ENCODE measurements at regions not wholly inside any gene's neighbourhood (a gene's known extent, or its start where the extent isn't known, plus 50 kb on each side); places are given as distances from the start of the nearest gene placed in this dataset.

DNA sequence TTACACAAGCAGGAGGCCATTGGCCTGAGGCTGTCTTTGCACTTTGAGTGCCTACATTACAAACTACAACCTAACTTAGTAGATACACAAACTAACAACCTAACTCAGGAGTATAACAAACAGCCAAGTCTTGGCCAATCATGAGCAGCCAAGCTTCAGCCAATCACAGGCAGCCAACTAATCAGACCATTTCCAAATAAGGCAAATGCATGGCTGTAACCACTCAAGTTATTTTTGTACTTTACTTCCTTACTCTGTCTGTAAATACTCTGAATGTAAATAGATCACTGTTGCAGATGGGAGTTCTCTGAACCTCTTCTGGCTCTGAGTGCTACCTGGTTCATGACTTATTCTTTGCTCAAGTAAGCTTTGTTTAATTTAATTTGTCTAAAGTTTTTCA, 748.1 kb upstream of the SGCG start:
- Histone ChIP-seq H3K4me1 (peaks cover 0 to 15% (median 6%) of the 10 kb centered on the region in 9 donors), H3K27me3 (no peaks in the 10 kb centered on the region), H3K9me3 (peaks cover 0 to 14% (median 0%) of the 10 kb centered on the region in 11 donors), H3K36me3 (no peaks in the 10 kb centered on the region), H3K4me3 (no peak overlapping the region), H3K27ac (no peak overlapping the region)
- ATAC-seq (no peak), DNase-seq (no peak)
- TF ChIP-seq, protein P1, sequence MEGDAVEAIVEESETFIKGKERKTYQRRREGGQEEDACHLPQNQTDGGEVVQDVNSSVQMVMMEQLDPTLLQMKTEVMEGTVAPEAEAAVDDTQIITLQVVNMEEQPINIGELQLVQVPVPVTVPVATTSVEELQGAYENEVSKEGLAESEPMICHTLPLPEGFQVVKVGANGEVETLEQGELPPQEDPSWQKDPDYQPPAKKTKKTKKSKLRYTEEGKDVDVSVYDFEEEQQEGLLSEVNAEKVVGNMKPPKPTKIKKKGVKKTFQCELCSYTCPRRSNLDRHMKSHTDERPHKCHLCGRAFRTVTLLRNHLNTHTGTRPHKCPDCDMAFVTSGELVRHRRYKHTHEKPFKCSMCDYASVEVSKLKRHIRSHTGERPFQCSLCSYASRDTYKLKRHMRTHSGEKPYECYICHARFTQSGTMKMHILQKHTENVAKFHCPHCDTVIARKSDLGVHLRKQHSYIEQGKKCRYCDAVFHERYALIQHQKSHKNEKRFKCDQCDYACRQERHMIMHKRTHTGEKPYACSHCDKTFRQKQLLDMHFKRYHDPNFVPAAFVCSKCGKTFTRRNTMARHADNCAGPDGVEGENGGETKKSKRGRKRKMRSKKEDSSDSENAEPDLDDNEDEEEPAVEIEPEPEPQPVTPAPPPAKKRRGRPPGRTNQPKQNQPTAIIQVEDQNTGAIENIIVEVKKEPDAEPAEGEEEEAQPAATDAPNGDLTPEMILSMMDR (IDR thresholded peaks at IDR 0.05): no peak
- intact Hi-C loops (cut with DNase I): no loop called here

DNA sequence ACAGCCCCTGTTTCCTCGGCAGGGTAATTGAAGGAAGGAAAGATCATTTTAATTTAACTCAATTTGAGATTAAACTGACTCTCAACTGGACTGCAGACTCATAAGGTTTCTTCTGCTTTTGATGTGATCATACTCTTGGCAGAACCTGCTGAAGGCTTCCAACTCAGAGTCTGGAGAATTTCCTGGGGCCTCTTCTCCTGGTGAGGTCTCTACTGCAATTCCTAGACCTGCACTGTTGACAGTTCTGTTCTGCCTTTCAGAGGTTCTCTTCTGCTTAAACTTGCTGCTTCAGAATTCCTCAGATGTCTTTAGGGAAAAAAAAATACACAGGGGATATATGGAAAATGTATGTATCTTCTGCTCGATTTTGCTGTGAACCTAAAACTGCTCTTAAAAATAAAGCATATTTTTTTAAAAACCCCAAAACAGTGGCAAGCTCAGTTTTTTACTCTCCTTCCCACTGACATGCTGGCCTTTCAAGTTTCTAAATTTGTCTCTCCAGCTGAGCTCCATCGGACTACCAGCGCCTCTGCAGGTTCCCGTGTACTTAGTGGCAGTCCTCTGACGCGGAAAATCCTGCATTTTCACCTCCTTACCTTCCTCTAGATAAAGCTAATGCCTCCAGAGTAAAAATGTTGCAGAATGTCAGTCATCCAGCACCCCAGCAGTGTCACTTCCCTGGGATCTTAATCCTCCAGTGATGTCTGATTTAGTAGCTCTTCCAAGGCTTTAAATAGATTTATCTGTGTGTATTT, 733.5 kb upstream of the SGCG start:
- ATAC-seq (peak in 7 of 8 donors; percentile 38 to 90 (median 81)), DNase-seq (peak in 1 of 2 donors; percentile 36)
- TF ChIP-seq, protein P1 (IDR thresholded peaks at IDR 0.05): peak in 4 of 9 donors; percentile 18 to 56 (median 47)
- no peak overlapping the region for H3K4me3 ChIP-seq
- intact Hi-C loops (cut with DNase I): no loop called here
- no peaks in the 10 kb centered on the region for H3K27me3 ChIP-seq
- 19 to 28% methylated on average over 7 of the region's 7 CpGs for WGBS, 2 donors
- H3K27ac ChIP-seq: peak overlapping the region in 5 of 10 donors; percentile 16 to 65 (median 39)
- peaks cover 0 to 9% (median 0%) of the 10 kb centered on the region in 11 donors for H3K9me3 ChIP-seq
- no peaks in the 10 kb centered on the region for H3K36me3 ChIP-seq
- H3K4me1 ChIP-seq: peaks cover 6 to 27% (median 10%) of the 10 kb centered on the region in 9 donors

DNA sequence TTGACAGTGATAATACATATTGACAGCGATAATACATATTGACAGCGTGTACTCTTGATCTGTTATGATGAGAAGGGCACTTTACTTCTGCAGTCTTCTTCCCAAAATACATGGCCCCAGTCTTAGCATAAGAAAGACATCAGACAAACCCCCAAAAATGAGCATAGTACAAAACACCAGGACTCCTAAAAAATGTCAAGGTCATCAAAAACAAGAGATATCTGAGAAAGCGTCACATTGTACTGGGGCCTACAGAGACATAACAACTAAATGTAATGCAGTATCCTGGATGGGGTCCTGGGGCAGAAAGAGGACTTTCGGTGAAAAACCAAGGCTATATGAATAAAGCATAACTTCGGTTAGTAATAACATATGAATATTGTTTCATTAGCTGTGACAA, 731.5 kb upstream of the SGCG start:
- H3K27me3 ChIP-seq: no peaks in the 10 kb centered on the region
- H3K27ac ChIP-seq: no peak overlapping the region
- TF ChIP-seq, protein P1 (IDR thresholded peaks at IDR 0.05): no peak
- ATAC-seq (no peak), DNase-seq (no peak)
- H3K36me3 ChIP-seq: no peaks in the 10 kb centered on the region
- H3K9me3 ChIP-seq: peaks cover 0 to 7% (median 0%) of the 10 kb centered on the region in 11 donors
- intact Hi-C loops (cut with DNase I): no loop called here
- WGBS, 2 donors: 89 to 93% methylated on average over 5 of the region's 5 CpGs
- peaks cover 6 to 27% (median 10%) of the 10 kb centered on the region in 9 donors for H3K4me1 ChIP-seq
- no peak overlapping the region for H3K4me3 ChIP-seq

DNA sequence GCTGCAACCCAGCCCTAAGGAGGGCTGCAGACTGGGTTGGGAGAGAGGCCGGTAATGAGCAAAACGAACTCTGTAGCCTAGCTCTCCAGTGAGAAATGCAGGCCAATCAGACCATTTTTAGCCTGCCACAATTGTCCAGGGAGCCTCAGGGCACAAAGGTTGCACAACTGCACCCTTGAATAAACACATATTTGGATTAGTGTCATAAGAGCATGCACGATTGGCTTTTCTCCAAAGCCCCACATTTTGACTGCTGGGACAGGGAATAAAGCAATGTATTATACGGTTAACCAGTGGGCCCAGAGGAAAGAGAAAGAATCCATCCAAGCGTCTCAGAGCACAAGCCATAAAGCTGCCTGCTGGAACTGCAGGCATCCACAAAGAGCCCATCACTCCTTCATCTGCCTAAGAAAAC, 729.4 kb upstream of the SGCG start:
- ATAC-seq: peak; percentile 71 to 85 (median 78)
- peak overlapping the region in 6 of 10 donors; percentile 24 to 50 (median 42) for H3K27ac ChIP-seq

More for the DNA sequence above, 729.4 kb upstream of the SGCG start:
- peak; percentile 19 to 29 for DNase-seq
- Histone ChIP-seq H3K4me1 (peaks cover 6 to 27% (median 10%) of the 10 kb centered on the region in 9 donors), H3K36me3 (no peaks in the 10 kb centered on the region), H3K9me3 (peaks cover 0 to 7% (median 0%) of the 10 kb centered on the region in 11 donors), H3K4me3 (no peak overlapping the region), H3K27me3 (no peaks in the 10 kb centered on the region)
- WGBS, 2 donors: 35 to 51% methylated on average over 5 of the region's 5 CpGs
- intact Hi-C loops (cut with DNase I): no loop called here
- TF ChIP-seq, protein P1 (IDR thresholded peaks at IDR 0.05): no peak
